GM13977 (cell line): ENCODE measurements at regions not wholly inside any gene's neighbourhood (a gene's known extent, or its start where the extent isn't known, plus 50 kb on each side); places are given as distances from the start of the nearest gene placed in this dataset.

Experiments
- DNase-seq: peaks from one replicate; pipeline ENCODE4 v3.0.0; 2012; ENCODE audit warnings: low spot score
- CTCF ChIP-seq: IDR thresholded peaks from 2 replicates; pipeline ENCODE4 v1.5.1; 2012; ENCODE audit warnings: mild to moderate bottlenecking, control low read depth; ENCODE audit not compliant: insufficient read depth; ENCODE audit errors: extremely low read depth, missing control alignments
- in situ Hi-C: fragments of 300-500 bp; cut with MboI; formaldehyde crosslinking; loops from one replicate; pipeline ENCODE4 v1.12.0; 2022; ENCODE audit warnings: low sequenced_read_pairs, low pct_unique_long_range_greater_than_20kb, mixed read lengths, inconsistent platforms; ENCODE audit not compliant: unreplicated experiment

GRCh38 chr5:92409134-92409533 is 1026.0 kb upstream of the ARRDC3 start:
- in situ Hi-C loops: no loop called here
- no peak for DNase-seq
- TF ChIP-seq CTCF: no peak

GRCh38 chr5:92402956-92403702 is 1020.0 kb upstream of the ARRDC3 start:
- no peak for DNase-seq
- in situ Hi-C loops: no loop called here
- TF ChIP-seq CTCF: no peak

GRCh38 chr5:92402045-92402444 is 1018.9 kb upstream of the ARRDC3 start:
- DNase-seq: no peak
- in situ Hi-C loops: no loop called here
- no peak for TF ChIP-seq CTCF

- DNase-seq: no peak
- TF ChIP-seq CTCF: no peak
- in situ Hi-C loops: no loop called here
Observed at GRCh38 chr5:92401492-92401891, 1018.4 kb upstream of the ARRDC3 start.

GRCh38 chr5:92394936-92395335 is 1011.8 kb upstream of the ARRDC3 start:
- no peak for DNase-seq
- TF ChIP-seq CTCF: no peak
- in situ Hi-C loops: no loop called here

GRCh38 chr5:92390657-92391056 is 1007.5 kb upstream of the ARRDC3 start:
- in situ Hi-C loops: no loop called here
- no peak for DNase-seq
- no peak for TF ChIP-seq CTCF
